A204.1 (cell line): ENCODE measurements at regions not wholly inside any gene's neighbourhood (a gene's known extent, or its start where the extent isn't known, plus 50 kb on each side); places are given as distances from the start of the nearest gene placed in this dataset.

ENCODE experiments used
- FAIRE-seq: peaks from 2 replicates; lab custom pipeline; 2012; peaks lifted over from hg19 to GRCh38; lab: Jason Lieb, UNC

DNA sequence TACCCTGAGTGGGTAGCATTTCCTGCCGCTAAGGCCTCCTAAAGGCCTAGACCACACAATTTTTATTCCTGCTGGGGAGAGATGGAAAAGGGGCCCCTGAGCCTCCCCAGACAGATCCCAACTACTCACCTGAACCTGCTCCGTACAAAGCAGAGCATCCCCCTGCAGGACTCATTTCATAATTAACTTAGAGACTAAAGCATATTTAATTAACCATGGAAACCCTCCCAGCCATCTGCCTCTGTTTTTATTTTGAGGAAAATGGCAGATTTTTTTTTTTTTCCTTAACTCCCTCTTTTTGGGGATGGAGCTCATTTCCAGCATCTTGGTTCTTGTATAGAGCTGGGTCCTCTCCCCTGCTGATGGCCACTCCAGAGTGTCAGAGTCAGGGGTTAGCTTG, 96.5 kb upstream of the CRHR1 start:
- no peak for FAIRE-seq

- no peak for FAIRE-seq
Observed at GRCh38 chr17:45688353-45688752, 95.8 kb upstream of the CRHR1 start.

- FAIRE-seq, result no peak
Observed at GRCh38 chr17:45688820-45689219, 95.3 kb upstream of the CRHR1 start.

GRCh38 chr17:45689451-45689850, 94.7 kb upstream of the CRHR1 start:
- no peak for FAIRE-seq

DNA sequence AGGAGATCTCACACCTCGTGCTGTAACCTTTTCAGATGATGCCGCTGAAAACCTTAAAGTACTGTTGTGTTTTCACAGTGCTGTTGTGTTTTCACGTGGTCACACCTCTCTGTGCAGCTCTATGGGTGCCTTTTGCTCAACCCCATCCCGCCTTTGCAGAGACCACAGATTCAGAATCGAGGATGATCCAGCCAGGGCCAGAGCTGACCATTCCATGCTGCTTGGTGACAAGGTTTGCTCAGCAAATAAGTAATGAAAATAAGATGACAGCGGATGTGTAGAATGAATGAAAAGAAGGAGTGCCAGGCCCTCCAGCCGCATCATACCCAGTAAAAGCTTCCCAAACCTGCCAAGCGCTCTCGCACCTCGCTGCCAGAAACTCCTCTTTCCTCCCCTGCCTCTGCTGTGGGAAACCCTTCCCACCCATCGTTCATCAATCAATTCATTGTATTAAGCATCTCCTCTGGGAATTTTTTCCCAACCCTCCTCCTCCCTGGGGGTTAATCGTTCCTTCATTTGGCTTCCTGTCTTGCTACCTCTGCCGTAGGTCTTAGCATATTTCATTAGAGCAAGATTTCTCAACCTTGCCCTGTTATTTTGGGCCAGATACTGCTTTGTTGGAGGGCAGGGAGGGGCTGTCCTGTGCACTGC, 93.4 kb upstream of the CRHR1 start:
- FAIRE-seq, result no peak

- no peak for FAIRE-seq
Observed at GRCh38 chr17:45692661-45693060, 91.5 kb upstream of the CRHR1 start.

DNA sequence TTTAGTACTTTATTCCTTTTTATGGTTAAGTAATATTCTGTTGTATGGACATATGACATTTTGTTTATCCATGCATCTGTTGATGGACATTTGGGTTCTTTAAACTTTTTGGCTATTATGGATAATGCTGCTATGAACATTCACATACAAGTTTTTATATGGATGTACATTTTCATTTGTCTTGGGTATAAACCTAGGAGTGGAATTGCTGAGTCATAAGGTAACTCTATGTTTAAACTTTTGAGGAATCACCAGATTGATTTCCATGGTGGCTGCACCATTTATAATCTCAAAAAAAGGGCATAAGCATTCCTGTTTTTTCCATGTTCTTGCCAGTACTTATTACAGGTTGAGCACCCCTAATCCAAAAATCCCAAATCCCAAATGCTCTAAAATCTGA, 90.3 kb upstream of the CRHR1 start:
- FAIRE-seq, result no peak

GRCh38 chr17:45696442-45696841, 87.7 kb upstream of the CRHR1 start:
- no peak for FAIRE-seq

DNA sequence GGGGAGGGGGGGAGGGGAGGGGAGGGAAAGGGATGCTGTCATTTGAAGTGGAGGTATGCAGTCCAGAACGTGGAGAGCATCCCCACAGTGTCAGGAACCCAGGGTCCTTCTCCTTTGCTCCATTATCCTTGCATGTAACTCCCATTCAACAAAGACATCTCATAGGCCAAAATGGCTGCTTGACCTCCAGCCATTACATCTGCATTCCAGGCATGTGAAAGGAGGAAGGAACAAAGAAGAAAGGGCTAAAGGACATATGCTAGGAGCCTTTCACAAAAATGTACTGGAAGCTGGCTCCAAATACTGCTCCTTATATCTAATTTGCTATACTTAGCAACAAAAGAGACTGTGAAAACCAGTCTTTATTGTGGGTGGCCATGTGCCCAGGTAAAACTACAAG, 87.0 kb upstream of the CRHR1 start:
- no peak for FAIRE-seq

GRCh38 chr17:45700171-45701090, 83.7 kb upstream of the CRHR1 start:
- no peak for FAIRE-seq

- no peak for FAIRE-seq
Observed at GRCh38 chr17:45702666-45703266, 81.4 kb upstream of the CRHR1 start.

DNA sequence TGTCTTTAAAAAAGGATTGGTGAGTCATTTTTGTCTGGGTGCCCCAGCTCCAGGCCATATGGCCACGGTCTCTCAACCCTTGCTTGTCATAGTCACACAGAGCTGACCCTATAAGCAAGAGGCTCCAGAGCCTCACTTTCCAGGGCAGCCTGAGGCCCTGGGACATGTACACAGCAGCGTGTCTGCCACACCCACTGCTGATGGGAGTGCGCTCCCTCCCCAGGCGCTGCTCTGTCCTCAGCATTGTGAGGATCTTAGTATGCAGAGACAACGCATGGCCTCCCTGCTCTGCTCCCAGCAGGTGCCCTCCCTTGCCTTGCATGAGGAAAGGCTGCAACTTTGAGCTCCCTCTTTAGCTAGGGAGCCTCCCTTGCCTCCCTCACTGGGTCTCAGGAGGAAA, 80.8 kb upstream of the CRHR1 start:
- FAIRE-seq, result no peak

GRCh38 chr17:45703806-45704205, 80.3 kb upstream of the CRHR1 start:
- no peak for FAIRE-seq

DNA sequence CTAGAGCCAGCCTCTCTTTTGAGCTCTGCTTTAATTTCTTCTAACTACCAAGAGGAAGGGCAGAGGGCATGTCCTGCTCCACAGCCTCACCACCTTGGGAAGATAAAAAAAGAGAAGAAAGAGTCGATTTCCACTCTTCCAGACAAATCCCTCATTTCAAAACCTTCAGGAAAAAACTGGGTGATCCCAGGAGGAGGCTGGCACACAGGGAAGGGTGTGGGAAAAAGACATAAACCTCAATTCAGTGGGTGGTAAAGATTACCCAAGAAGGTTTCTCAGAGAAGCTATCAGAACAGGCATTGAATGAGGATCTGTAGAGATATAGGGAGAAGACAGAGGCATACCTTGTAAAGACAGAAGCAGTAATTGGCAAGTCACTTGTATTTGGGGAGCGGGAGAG, 79.9 kb upstream of the CRHR1 start:
- FAIRE-seq, result no peak

DNA sequence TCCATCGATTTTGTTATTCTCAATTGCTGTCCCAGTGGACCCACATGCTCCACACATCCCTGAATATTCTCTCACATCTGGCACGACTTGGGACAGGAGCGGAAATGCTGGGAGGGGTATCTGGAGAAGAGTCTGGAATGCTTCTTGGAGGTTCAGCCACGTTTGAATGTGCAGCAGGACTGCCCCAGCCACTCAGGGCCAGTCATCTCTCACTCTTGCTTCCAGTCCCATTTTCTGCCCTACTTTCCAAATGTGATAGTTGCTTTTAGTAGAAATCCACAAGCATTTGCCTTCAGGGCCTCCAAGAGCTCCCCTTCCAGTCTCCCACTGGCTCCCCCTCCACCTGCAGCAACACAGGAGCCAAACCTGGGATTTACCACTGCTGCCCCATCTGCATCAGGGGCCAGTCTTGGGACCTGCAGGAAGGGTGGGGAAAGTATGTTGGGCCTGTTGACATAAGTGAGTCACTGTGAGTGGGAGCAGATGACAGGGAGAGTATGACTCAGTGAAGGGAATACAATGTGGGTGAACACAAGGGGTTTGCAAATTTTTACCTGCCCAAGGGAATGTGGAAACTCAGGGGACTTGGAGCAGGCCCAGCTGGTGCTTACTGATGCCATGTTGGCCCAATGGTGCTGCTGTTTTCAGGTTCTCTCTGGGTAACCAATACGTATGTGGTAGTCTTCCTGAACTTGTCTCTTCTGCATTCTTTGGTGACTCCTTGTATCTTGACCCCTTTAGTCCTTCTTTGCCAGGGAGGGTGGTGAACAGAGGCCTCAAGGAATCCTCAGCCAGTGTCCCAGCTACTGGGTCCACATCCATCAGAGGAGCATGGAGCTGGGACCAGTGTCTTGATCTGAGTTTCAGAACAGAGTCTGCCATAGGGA, 78.8 kb upstream of the CRHR1 start:
- no peak for FAIRE-seq

- no peak for FAIRE-seq
Observed at GRCh38 chr17:45706033-45706432, 78.1 kb upstream of the CRHR1 start.

GRCh38 chr17:45708707-45709290, 75.3 kb upstream of the CRHR1 start:
- FAIRE-seq, result no peak

DNA sequence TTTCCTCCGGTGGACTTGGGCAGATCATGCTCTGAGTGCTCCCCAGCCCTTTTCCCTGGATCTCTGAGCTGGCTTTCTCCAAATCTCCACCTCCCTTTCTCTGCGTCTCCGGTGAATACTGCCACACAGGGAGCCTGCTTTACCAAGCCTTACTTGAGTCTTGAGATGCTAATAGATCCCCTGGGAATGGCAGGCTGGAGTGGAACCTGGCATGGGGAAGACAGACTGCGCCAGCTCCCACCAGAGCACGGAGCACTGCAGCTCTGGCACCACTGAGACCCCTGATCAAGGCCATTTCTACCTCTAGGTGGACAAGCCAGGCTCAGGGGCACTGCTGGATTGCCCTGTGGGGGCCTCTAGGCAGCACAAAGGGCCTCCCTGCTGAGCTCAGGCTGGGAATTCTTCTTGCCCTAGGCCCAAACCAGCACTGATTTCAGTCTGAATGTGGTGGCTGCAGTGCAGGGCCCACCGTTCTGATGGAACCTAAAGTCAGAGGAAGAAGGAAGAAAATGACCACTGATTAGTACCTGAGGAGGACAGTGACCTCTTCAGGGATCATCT, 74.3 kb upstream of the CRHR1 start:
- FAIRE-seq, result no peak

- no peak for FAIRE-seq
Observed at GRCh38 chr17:45715787-45716186, 68.3 kb upstream of the CRHR1 start.

DNA sequence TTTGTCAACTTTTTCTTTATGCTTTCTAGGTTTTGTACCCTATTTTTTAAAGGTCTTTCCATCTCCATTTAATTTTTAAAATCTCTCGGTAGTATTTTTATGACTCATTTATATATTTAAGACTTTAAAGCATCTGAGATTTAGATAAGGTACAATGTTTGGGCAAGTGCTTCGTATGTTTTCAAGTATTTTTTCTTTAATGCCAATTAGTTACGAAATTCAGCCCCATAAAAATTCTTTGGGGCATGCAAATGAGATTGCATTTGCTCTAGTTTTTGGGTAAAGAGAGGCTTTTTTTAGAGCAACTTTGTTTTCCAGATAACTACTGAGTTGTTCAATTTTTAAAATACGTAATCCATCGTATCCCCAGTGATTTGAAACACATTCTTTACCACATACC, 65.3 kb upstream of the CRHR1 start:
- no peak for FAIRE-seq

GRCh38 chr17:45719335-45720071, 64.6 kb upstream of the CRHR1 start:
- no peak for FAIRE-seq
